SK-N-MC (cell line): ENCODE measurements at regions not wholly inside any gene's neighbourhood (a gene's known extent, or its start where the extent isn't known, plus 50 kb on each side); places are given as distances from the start of the nearest gene placed in this dataset.

ENCODE experiments used
- EZH2 ChIP-seq: fragments of 200-600 bp; sonication (generic); IDR thresholded peaks from one replicate; pipeline ENCODE4 v1.6.1; 2017; ENCODE audit warnings: antibody characterized with exemption
- POLR2AphosphoS5 ChIP-seq: IDR thresholded peaks from 2 replicates; pipeline ENCODE4 v1.6.1; 2012; ENCODE audit warnings: mild to moderate bottlenecking, low read depth, low read length, borderline replicate concordance

- TF ChIP-seq EZH2 (no peak), POLR2AphosphoS5 (no peak)
Measured at GRCh38 chr2:145207884-145208283, 688.0 kb upstream of the ZEB2 start.
